ENCODE measurements at regions not wholly inside any gene's neighbourhood (a gene's known extent, or its start where the extent isn't known, plus 50 kb on each side); places are given as distances from the start of the nearest gene placed in this dataset.
"Not testable (repeated sequence)": the region's sequence is repeated elsewhere in the genome, so short reads cannot be mapped to it uniquely, and the experiment has no call there.

DNA sequence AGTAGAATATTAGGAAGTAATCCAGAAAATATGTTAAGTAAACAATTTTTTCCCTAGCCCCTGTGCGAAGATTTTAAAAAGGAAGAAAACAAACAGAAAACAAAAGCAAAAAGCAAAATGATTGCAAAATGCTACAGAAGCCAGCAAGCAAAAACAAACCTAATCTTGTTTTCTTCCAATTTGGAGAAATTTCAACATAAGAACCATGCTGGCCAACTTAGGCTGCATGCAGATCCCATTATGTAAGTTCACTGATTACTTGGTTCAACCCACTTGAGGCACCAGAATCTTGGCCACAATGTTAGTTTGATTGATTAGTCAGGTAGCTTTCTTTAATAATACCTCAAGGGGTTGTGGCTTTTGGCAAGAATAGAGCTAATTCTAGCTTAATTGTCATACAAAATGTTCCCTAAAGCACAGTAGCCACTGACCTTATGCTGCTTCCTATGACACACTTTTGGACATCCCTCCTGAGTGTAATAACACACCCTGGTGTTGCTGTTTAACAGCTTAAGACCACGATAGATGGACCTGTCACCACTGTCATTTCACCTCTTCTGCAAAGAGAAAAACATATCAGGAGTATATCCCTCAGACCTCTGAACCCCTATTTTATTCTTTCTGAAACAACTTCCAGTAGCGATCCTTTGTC, 2342.1 kb downstream of the PCDH7 start:
- DNase-seq: no peak

DNA sequence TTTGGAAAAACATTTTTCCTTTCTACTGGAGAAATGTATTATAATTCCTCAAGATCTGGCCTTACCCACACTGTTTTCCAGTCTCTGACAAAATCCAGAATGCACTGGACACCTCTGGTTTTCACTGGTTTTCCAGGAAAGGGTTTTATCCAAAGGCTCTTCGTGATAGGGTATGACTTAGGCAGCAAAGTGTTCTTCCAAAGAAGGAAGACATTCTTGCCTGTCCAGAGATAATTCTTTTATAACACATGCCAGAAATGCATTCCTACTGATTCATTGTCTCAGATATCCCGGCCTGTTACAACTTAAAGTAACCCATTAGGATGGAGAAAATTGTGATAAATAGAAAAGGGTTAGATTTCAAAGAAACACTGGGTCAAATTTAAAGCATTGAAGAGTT, 2343.1 kb downstream of the PCDH7 start:
- no peak for DNase-seq

DNA sequence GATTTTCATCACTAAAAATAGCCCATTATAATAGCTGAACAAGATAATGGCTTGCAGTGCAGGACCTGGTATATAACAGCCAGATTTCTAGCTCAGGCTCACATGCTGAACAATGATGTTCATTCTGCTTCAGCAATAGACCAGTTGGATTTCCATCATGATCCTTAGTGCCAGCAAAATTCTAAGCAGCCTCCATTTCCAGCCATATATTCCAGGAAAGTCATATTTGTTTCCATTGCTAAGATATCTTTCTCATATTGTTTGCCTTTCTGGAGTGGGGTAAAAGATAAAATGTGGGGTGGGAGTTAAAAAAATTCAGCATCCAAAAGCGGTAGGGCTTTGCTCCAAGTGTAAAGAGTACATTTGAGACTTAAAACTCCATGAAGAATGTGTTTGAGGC, 2344.1 kb downstream of the PCDH7 start:
- DNase-seq: no peak

DNA sequence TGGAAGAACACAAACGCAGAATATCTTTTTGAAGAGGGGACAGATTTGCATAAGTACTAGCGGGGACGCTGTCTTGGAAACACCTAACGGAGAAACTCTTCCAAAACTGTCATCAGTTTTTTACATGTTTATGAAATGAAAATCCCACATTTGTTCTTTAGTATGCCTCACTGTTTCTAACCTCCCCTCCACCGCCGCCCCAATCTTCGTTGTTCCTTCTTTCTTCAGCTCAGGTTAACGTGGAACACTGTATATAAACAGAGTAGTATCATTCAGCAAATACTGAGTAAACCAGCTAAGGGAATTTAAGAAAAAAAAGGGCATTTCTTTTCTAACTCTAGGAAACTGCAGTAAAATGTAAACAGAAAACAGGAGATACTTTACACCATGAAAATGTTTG, 2345.6 kb downstream of the PCDH7 start:
- no peak for DNase-seq

DNA sequence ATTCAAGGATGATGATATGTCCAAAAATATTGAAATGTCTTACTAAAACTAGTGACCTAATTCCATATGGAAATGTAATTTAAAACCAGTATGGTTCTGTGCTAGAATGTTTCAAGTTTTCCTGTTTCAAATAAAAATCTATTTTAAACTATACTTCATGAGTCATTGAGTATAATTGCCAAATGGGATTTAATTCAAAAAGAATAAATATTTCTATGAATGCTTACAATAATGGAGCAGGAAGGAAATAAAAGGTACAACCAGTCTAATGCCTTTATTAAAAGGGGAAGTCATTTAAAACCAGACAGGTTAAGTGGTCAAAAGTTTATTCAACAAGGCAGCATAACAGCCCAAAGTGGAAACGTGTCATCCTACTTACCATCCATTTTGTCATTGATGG, 2347.1 kb downstream of the PCDH7 start:
- DNase-seq: no peak

DNA sequence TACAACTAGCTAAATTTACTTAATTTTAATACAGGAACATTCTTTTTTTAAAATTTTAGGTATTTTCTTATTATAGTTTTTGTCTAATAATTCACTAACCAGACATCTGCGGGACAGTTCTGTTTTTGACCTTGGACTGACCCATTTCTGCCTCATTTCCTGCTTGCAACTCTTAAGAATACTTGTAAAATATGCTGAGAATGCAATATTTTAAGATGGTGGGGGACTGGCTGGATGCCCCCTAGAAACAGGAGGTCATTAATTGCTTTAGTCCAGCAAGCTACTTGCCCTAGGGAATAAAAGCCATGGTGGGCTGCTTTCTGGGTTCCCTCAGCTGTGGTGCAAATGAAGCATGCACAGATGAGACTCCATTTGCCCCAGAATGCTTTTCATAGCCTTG, 2348.4 kb downstream of the PCDH7 start:
- no peak for DNase-seq

DNA sequence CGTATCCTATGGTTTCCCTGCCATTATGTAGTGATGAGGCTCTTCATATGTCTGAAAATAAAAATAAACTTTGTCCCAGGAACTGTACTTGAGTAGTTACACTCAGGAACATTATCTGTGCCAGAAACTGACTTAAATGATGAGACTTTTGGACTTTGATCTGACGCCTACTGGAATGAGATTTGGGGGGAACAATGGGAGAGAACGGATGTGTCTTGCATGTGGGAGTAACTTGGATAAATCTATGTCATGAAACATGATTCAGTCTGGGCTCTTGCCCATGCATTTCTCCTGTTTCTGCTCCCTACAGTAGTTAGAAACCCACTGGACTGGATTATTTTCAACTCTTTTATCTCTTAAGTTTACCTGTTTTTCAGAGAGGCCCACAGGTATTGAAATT, 2351.4 kb downstream of the PCDH7 start:
- DNase-seq: no peak

DNA sequence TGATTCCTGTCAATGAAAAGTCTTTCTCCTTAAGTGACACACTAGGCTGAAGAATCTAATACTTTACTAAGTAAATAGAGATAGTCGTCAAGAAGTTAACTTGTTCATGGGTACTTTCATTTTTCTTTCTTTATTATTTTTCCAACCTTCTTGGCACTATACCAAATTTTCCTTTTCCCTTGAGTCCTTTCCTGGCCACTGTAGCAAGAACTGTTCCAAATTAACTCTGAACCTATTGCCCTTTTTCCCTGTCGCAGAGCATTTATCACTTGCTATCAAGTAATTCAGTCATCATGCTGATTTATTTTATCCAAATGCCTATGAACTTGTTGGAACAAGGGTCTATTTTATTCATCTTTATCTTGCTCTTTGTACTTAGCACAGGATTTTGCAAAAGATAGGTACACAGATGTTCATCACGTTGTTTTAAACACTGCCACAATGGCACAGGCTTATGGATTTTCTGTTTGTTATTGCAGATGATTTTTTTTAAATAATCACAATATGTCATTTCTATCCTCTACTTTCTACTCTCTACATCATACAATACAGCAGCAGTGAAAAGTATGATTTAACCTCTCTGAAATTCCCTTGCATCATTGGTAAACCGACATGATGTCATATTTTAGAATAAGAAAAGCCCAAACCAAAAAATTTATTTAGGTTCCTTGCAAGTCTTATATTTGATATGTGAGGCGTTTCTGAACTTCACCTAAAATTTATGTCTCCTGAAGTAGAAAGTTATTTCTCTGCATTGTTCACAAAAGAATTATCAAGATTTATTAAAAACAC, 2352.3 kb downstream of the PCDH7 start:
- DNase-seq: no peak

DNA sequence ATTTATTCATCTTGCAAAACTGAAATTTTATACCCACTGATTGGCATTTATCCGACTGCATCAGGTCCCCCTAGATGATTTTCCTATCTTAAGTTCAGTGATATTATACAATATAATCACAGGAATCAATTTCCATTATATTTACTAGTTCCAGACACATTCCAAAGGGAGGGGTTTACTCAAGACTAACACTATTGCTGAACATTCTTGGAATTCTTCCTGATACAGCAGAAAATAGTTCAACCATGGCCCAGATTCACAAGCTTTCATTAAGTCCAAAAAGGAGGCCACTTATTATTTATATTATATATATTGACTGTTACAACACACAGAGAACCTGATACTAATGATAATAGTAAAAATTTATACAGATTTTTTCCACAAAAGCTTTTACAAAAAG, 2353.6 kb downstream of the PCDH7 start:
- no peak for DNase-seq

DNA sequence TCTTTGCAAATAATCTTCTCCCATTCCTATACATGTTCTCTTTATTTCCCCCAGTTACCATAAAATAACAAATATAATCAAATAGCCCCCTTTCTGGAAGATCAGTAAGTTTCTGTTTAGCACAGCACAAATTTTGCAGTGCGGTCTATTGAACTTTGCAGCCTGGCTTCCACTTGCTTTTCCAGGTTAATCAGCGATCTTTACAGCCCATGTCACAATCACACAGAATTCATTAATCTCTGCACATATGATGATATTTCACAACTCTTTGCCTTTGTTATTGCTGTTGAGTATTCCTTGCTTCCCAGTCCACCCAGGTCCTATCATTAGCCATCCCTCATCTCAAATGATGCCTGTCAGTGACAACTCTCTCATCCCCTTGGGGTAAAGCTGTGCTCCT, 2358.0 kb downstream of the PCDH7 start:
- no peak for DNase-seq

DNA sequence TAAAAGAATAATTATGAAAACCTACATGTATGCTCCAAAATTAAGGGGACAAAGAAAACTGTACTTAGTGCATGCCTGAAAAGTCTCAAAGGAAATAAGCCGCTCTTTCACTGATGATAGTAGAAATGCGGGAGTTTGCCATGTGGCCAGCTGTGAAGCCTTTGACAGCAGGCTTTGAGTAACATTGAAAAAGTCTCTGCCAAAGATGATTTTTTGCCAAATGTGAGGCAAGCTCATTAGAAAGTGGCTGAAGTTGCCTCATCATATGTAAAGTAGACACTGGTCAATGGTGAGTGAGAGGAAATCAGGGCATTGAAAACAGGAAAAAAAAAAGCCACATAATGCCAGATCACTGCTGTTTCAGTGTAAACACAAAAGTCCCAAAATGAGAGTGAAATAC, 2360.1 kb downstream of the PCDH7 start:
- DNase-seq: no peak

DNA sequence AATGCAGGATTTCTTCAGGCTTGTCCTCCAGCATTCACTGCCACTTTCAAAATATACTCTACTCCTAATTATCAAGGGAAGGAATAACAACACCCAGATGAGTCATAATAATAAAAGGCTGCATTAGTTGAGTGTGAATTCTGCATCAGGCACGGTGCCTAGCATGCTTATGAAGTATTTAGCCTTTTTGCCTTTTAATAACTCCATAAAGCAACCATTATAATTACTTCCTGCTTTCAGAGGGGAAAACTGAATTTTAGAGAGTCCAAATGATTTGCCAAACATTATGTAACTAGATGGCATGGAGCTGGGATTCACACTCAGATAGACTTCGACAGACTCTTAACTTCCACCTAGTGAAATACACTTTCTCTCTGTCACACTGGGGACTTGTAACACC, 2365.5 kb downstream of the PCDH7 start:
- DNase-seq: no peak

DNA sequence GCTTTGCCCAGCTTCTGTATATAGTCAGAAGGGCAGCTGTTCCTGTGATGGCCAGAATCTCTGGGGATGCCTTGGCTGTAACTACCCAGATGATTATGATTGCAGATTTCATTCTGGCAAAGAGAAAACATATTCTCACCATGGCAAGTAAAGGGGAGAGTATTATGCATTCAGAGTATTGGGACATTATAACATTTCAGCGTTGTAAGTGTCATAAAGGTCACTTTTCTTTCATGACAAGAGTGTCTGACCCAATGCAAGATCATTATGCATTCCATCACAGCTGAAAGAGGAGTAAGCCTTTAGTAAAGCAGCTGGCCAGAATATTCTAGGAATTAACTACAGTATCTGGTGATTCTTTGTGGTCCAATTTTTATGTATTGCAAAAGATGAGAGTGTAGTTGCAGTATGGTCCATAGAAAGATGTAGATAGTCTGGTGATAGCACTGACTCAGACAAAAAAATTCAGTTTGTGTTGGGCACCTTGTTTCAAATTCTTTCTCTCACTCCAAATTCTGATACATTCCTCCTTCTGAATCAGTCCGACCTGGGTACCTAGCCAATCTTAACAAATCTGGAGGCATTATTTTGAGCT, 2366.3 kb downstream of the PCDH7 start:
- DNase-seq: no peak

DNA sequence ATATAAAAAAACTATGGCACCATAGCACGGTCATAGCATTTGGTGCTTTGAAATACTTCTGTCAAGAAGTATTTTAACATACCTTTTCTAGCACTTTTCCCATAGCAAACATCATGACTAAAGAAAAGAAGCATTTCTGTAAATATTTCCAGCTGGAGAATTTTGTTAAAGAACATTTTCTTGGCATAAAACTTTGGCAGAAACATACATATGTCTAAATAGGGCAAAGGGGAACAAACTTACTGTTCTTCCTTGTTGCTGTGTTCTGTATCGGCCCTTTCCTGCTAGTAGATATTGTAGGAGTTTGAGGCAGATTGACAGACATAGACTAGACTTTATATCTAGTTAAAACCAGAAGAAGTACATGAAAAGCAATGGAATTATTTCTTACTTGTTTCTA, 2368.5 kb downstream of the PCDH7 start:
- DNase-seq: no peak

DNA sequence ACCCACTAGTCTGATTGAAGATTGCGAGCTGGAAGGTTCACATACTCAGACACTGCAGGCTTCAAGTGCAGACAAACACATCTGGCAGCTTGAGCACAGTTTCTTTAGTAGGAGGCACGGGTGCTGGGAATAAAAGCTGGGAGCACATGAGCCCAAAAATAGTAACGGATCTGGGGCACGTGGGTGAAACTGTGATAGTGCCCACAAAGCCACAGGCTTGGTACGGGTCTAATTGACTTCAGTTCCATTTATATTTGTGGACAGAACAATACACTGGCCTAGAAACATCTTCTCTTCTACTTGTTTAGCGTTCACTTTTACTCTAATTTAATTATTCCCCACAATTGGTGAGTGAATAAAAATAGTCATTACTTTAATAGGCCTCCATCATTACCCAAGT, 2370.7 kb downstream of the PCDH7 start:
- DNase-seq: no peak

DNA sequence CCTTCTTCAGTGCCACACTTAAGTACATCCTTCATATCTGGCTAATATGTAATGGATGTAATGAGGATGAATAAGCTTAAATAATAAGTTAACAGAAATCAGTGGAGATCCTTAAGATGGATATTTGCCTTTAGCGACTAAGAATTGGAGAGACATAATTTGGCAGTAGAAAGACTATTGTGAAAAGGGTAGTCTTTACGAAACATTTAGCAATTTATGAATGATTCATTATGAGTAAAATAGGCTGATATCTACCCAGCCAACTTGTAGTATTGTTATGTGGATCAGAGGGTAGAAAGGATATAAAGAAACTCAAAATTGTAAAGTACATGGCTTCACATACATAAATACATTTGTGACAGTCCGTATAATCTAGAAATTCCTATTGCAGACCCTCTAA, 2371.8 kb downstream of the PCDH7 start:
- no peak for DNase-seq

DNA sequence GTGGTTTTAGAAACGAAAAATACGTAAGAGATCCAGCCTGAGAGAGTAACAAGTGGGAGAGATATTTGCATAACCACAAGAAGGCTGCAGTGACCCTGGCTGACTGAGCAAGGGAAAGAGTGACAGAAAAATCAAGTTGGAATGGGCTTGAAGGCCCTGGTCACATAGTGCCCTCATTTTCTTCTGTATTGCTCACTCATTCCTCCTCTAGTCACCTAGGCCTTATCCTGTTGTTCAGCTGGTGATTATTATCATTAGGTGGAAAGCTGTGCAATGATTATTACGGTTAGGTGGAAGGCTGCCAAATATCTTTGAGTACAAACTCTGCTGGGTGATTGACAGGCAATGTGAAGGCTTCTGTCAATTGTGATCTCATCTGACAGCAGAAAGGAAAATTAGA, 2384.1 kb downstream of the PCDH7 start:
- DNase-seq: no peak

DNA sequence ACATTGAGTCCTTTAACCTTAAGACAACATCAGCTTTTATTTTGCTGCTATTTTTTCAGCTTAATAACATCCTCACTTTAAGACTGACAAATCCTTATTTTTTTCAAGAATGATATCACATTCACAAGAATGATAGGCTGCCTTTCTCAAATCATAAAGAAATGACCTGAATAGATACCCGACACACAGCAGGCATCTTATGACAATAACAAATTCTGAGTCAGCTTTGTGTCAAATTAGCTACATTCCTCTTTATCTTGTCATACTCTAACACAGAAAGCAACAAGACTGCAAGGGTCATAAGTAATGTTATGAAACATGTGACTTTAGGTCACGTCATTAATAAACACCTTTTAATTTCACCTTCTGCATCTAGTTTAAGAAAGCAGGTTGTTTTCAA, 2387.6 kb downstream of the PCDH7 start:
- DNase-seq: no peak

DNA sequence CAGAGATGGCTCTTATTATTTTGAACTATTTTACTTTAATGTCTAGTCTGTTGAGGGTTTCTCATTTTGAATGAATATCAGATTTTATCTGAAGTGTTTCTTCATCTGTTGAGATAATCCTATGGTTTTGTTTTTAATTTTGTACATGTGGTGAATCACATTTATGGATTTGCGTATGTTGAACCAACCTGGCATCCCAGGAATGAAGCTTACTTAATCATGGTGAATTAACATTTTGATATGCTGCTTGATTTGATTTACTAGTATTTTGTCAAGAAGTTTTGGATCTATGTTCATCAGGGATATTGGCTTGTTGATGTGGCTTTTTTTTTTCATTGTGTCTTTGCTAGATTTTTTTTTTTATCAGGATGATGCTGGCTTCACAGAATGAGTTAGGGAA, 2390.9 kb downstream of the PCDH7 start:
- no peak for DNase-seq

DNA sequence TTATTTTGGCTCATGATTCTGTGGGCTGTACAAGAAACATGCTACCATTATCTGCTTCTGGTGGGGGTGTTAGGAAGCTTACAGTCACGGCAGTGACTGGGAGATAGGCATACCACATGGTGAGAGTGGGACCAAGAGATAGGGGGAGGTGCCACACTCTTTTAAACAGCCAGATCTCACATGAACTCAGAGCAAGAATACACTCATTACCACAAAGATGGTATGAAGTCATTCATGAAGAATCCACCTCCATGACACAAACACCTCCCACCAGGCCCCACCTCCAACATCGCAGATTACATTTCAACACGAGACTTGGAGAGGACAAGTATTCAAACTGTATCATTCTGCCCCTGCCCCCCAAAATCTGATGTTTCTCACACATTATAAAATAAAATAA, 2396.7 kb downstream of the PCDH7 start:
- no peak for DNase-seq

DNA sequence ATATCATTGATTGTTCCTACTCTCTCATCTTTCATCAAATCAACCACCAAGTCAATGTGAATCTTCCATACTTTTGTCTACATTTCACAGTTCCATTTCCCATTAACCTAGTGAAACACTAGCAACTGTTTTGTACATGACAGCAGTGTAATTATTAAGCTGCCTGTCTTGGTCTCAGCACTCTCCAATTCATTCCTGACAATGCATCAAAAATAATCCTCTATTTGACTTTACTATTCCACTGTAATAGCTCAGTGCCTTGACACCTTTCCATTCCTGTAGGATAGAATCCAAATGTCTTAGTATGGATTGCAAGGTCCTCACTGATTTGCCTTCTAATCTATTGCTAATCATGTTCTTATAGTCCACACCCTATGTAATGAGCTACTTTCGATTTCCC, 2405.8 kb downstream of the PCDH7 start:
- no peak for DNase-seq

DNA sequence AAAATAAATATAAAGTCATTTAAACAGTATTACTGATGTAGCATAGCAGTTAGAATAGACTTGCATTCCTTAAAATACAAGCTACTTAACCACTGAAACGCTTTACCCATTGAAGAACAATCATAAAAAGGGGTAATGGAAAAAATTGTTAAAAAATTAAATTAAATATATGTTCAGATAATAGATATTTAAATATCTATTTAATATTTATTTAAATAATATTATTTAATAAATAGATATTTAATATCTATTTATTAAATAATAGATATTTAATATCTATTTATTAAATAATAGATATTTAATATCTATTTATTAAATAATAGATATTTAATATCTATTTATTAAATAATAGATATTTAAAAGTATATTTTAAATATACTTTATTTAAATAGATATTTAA, 2410.5 kb downstream of the PCDH7 start:
- not testable (repeated sequence) for DNase-seq

DNA sequence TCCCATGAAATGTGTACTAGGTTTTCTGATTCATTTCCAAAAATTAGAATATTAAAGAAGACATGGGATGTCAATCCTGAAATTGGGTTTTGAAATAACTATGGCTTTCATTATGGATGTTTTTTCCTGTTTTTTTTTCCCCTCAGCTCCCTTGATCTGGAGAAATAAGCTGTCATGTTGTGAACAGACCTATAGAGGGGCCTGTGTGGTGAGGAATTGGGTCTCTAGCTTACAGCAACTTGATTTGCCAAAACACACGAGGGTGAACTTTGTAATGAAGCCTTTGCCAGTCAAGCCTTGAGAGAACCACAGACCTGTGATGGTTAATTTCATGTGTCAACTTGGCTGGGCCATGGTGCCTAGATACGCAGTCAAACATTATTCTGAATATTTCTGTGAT, 2413.6 kb downstream of the PCDH7 start:
- DNase-seq: no peak

DNA sequence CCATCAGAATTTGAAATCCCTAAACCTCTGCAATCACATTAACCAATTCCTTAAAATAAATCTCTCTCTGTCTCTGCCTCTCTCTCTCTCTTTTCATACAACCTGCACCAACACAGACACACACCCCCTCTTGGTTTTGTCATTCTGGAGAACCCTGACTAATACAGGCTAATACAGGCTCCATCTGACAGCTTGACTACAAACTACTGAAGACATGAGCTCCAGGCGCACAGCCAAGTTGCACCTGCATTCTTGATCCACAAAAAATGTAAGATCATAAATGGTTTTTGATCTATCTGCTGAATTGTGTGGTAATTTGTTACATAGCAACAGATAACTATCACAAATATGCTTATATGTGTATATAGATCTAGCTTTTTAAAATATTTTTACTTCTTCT, 2414.2 kb downstream of the PCDH7 start:
- DNase-seq: no peak
